D721Med (cell line): ENCODE measurements at regions not wholly inside any gene's neighbourhood (a gene's known extent, or its start where the extent isn't known, plus 50 kb on each side); places are given as distances from the start of the nearest gene placed in this dataset.
"Not testable (repeated sequence)": the region's sequence is repeated elsewhere in the genome, so short reads cannot be mapped to it uniquely, and the experiment has no call there.

Experiments used
- DNase-seq: peaks from one replicate; pipeline ENCODE4 v3.0.0; 2011; ENCODE audit warnings: low spot score; ENCODE audit not compliant: insufficient read length
- FAIRE-seq: peaks from 2 replicates; lab custom pipeline; 2011; peaks lifted over from hg19 to GRCh38; lab: Jason Lieb, UNC
- TF ChIP-seq, protein P1 (sequence below): IDR thresholded peaks from 2 replicates; pipeline ENCODE4 v1.5.1; 2012; ENCODE audit warnings: mild to moderate bottlenecking, control low read depth; ENCODE audit not compliant: insufficient read depth; ENCODE audit errors: missing control alignments

DNA sequence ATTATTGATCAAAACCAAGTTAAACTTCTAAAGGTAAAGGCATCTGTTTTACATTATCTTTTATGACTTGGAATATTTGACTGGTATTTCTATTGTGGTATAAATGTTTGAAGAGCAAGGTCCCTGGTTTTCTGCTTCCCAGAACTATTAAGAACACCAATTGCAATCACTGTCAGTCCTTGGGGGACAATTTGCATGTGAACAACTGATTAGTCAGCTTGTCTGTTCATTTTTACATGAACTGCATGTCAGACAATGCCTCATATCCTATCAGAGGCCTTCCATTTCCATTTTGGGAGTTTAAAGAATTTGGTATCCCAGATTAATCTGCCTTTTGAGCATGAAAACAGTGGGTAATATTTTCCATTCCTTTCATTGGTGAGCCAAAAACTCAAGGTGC, 654.9 kb upstream of the USP24 start:
- no peak for DNase-seq
- FAIRE-seq = no peak
- TF ChIP-seq, protein P1, sequence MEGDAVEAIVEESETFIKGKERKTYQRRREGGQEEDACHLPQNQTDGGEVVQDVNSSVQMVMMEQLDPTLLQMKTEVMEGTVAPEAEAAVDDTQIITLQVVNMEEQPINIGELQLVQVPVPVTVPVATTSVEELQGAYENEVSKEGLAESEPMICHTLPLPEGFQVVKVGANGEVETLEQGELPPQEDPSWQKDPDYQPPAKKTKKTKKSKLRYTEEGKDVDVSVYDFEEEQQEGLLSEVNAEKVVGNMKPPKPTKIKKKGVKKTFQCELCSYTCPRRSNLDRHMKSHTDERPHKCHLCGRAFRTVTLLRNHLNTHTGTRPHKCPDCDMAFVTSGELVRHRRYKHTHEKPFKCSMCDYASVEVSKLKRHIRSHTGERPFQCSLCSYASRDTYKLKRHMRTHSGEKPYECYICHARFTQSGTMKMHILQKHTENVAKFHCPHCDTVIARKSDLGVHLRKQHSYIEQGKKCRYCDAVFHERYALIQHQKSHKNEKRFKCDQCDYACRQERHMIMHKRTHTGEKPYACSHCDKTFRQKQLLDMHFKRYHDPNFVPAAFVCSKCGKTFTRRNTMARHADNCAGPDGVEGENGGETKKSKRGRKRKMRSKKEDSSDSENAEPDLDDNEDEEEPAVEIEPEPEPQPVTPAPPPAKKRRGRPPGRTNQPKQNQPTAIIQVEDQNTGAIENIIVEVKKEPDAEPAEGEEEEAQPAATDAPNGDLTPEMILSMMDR = no peak

DNA sequence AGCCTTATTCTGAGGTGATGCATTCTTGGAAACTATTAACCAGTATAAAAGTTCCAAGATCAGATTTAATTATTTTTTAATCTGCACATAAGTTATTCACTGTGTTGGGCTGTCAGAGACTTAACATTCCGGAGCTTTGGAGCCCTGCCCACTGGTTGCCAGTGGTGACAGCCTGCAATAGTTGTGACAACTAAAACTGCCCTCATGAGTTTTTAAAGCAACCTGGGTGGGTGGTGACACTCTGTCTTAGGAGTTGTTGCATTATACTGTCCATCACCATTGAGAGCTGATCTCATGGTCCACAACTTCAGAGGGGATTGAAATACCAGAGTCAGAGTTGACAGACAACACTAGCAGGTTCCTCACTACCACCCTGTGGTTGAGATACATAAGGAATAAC, 653.9 kb upstream of the USP24 start:
- no peak for DNase-seq
- TF ChIP-seq, protein P1 = no peak
- no peak for FAIRE-seq

DNA sequence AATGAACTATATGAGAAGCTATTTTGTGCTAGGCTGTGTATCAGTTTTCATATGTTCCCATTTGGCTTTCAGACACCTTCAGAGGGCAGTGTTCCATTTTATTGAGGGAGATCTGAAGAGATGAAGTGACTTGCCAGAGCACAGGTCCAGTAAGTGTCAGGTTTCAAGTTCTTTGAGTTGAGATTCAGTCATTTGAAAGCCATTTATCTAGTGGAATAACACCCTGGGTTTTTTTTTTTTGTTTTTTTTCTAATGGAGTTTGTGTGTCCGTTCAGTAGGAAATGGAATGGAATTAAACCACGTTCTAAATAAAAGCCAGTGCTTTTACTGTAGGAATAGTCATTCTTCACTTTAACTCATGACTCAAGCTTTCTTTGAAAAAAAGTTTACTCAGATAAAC, 652.9 kb upstream of the USP24 start:
- FAIRE-seq (no peak), DNase-seq (no peak)
- TF ChIP-seq, protein P1 = no peak

DNA sequence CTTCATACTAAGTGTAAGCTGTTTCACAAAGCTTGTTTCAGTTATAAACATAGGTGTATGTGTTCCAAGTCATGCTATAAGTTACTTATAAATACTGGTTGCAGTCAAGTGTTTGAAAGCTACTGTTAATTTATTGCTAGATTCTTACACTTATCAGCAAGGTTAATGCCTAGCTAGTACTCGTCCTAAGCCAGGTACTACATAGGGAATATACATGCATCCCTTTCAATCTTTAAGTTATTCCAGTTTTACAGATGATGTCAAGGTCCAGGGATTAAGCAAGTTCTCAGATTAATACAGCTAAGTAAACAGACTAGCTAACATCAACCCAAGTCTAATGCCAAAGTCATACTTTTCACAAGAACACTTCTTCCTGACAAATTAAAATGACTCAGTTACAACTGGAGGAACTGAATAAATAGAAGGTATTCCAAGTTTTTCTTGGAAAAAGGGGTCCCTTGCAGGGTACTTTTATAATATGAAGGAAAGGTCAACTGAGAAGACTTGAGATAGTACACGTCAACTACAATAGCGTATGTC, 652.2 kb upstream of the USP24 start:
- DNase-seq (no peak), FAIRE-seq (no peak)
- TF ChIP-seq, protein P1 = no peak

- FAIRE-seq, DNase-seq: not testable (repeated sequence)
Observed at GRCh38 chr1:55865778-55866177, 650.6 kb upstream of the USP24 start.

DNA sequence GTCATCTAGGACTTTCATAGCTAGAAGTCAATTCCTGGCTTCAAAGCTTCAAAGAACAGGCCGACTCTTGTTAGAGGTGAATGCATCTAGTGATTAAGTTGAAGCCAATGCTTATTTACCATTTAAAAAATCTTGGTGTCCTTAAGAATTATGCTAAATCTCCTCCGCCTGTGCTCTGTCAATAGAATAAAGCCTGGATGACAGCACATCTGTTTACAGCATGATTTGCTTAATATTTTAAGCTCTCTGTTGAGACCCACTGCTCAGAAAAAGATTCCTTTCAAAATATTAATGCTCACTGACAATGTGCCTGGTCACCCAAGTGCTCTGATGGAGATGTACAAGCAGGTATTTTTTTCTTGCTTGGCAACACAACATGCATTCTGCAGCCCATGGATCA, 649.1 kb upstream of the USP24 start:
- DNase-seq (no peak), FAIRE-seq (no peak)
- TF ChIP-seq, protein P1 = no peak

- TF ChIP-seq, protein P1 = no peak
- DNase-seq = no peak
- no peak for FAIRE-seq
Observed at GRCh38 chr1:55861676-55862340, 646.6 kb upstream of the USP24 start.
